ENCODE measurements at regions not wholly inside any gene's neighbourhood (a gene's known extent, or its start where the extent isn't known, plus 50 kb on each side); places are given as distances from the start of the nearest gene placed in this dataset.

GRCh38 chr4:19992471-19993093, 259.1 kb upstream of the SLIT2 start:
- DNase-seq (ENCODE audit: extremely low read depth, insufficient read length) = no peak
- TF ChIP-seq CTCF (IDR thresholded peaks at IDR 0.05; ENCODE audit: insufficient read depth, low read length, poor library complexity, severe bottlenecking) = no peak
- Histone ChIP-seq H3K27me3 (replicated peaks; ENCODE audit: control insufficient read depth, insufficient read depth, low read length) (no peaks in the 10 kb centered on the region), H3K36me3 (ENCODE audit: control insufficient read depth, insufficient read depth, low read length) (no peaks in the 10 kb centered on the region), H3K4me3 (replicated peaks; ENCODE audit: low read depth, low read length) (no peak overlapping the region)

DNA sequence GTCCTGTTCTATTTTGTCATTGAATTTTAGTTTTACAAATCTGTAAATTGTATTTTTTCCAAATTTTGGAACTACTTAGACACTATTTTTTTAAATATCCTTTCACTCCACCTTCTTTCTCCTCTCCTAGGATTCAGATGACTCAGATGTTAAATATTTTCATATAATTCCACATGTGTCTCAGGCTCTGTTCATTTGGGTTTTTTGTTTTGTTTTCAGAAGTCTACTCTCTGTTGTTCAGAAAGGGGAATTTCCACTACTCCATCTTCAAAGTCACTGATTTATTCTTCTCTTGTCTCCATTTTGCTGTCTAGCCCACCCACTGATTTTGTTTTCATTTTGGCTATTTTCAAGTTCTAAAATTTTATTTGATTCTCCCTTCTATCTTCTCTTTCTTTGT, 264.0 kb upstream of the SLIT2 start:
- Histone ChIP-seq H3K4me3 (replicated peaks; ENCODE audit: low read depth, low read length) (no peak overlapping the region), H3K36me3 (ENCODE audit: control insufficient read depth, insufficient read depth, low read length) (no peaks in the 10 kb centered on the region), H3K27me3 (replicated peaks; ENCODE audit: control insufficient read depth, insufficient read depth, low read length) (no peaks in the 10 kb centered on the region)
- no peak for DNase-seq (ENCODE audit: extremely low read depth, insufficient read length)
- no peak for TF ChIP-seq CTCF (IDR thresholded peaks at IDR 0.05; ENCODE audit: insufficient read depth, low read length, poor library complexity, severe bottlenecking)

DNA sequence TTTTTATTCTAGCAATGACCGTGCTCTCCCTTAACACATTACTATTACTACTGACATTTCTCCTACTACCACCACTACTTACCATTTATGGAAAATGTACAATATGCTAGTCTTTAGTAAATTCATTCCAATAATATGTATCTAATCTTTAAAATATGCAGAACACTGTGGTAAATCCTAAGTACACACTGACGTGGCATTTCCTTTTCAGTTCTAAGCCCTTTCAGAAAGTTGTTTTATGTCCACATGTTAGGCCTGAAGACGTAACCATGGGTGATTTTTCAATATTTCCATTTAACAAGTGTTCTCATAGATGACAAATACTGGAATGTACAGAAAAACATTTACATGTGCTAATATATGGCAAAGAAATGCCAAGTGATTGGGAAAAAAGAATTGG, 268.6 kb upstream of the SLIT2 start:
- H3K36me3 ChIP-seq (ENCODE audit: control insufficient read depth, insufficient read depth, low read length) = no peaks in the 10 kb centered on the region
- no peaks in the 10 kb centered on the region for H3K27me3 ChIP-seq (replicated peaks; ENCODE audit: control insufficient read depth, insufficient read depth, low read length)
- DNase-seq (ENCODE audit: extremely low read depth, insufficient read length) = no peak
- H3K4me3 ChIP-seq (replicated peaks; ENCODE audit: low read depth, low read length) = no peak overlapping the region
- TF ChIP-seq CTCF (IDR thresholded peaks at IDR 0.05; ENCODE audit: insufficient read depth, low read length, poor library complexity, severe bottlenecking) = no peak

DNA sequence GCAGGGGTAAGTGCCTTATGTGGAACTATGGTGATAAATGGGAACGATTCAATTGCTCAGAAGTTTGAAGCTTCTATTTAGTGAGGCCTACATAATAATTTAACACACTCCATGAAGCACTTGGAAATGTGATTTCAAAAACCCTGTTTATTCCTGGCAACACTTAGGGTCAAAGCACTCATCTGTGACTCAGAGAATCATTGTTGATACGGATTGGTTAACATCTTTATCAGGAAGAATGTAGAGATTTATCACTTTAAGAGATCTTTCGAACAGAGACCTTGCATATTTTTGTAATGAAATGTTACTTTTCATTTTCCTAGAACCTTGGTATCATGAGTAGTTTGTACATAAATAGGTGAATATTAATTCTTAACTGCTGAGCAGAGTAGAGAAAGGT, 269.1 kb upstream of the SLIT2 start:
- no peak for DNase-seq (ENCODE audit: extremely low read depth, insufficient read length)
- TF ChIP-seq CTCF (IDR thresholded peaks at IDR 0.05; ENCODE audit: insufficient read depth, low read length, poor library complexity, severe bottlenecking) = no peak
- H3K36me3 ChIP-seq (ENCODE audit: control insufficient read depth, insufficient read depth, low read length) = no peaks in the 10 kb centered on the region
- no peak overlapping the region for H3K4me3 ChIP-seq (replicated peaks; ENCODE audit: low read depth, low read length)
- H3K27me3 ChIP-seq (replicated peaks; ENCODE audit: control insufficient read depth, insufficient read depth, low read length) = no peaks in the 10 kb centered on the region

GRCh38 chr4:19971829-19972228, 279.9 kb upstream of the SLIT2 start:
- no peak for TF ChIP-seq CTCF (IDR thresholded peaks at IDR 0.05; ENCODE audit: insufficient read depth, low read length, poor library complexity, severe bottlenecking)
- Histone ChIP-seq H3K4me3 (replicated peaks; ENCODE audit: low read depth, low read length) (no peak overlapping the region), H3K27me3 (replicated peaks; ENCODE audit: control insufficient read depth, insufficient read depth, low read length) (no peaks in the 10 kb centered on the region), H3K36me3 (ENCODE audit: control insufficient read depth, insufficient read depth, low read length) (no peaks in the 10 kb centered on the region)
- DNase-seq (ENCODE audit: extremely low read depth, insufficient read length) = no peak

DNA sequence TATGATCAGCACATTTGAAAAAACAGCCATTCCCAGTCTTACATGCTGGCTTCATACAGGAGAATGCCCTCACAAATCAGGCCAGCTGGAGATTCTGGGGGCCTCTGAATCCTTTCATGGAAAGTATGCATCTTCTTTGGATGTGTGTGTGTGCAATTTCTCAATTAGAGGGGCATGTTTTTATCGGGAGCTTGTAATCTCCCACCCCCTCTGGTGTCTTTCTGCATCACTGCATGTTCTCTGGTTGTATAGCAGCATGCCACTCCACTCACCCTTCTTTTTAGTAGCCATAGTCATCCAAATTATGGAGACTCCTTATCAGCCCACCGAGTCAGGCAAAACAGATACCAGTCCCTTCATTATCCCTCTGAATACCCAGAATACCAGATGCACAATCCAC, 282.2 kb upstream of the SLIT2 start:
- Histone ChIP-seq H3K27me3 (replicated peaks; ENCODE audit: control insufficient read depth, insufficient read depth, low read length) (no peaks in the 10 kb centered on the region), H3K36me3 (ENCODE audit: control insufficient read depth, insufficient read depth, low read length) (no peaks in the 10 kb centered on the region), H3K4me3 (replicated peaks; ENCODE audit: low read depth, low read length) (no peak overlapping the region)
- no peak for DNase-seq (ENCODE audit: extremely low read depth, insufficient read length)
- TF ChIP-seq CTCF (IDR thresholded peaks at IDR 0.05; ENCODE audit: insufficient read depth, low read length, poor library complexity, severe bottlenecking) = no peak

All from GM06990 (cell line).